NCI-H524 treated with DMSO at 0.1 percent for 48 hours (cell line): ENCODE measurements at regions not wholly inside any gene's neighbourhood (a gene's known extent, or its start where the extent isn't known, plus 50 kb on each side); places are given as distances from the start of the nearest gene placed in this dataset.

Experiments
- DNase-seq: peaks from one replicate; lab custom pipeline; 2025; lab: John Stamatoyannopoulos, UW

- DNase-seq = no peak
These were observed 50.4 kb downstream of the RUSC2 start for GRCh38 chr9:35540315-35540714.

GRCh38 chr9:35546853-35547252 lies 56.9 kb downstream of the RUSC2 start:
- DNase-seq = no peak

- no peak for DNase-seq
These were observed 57.1 kb upstream of the TESK1 start for GRCh38 chr9:35547889-35548418.

DNA sequence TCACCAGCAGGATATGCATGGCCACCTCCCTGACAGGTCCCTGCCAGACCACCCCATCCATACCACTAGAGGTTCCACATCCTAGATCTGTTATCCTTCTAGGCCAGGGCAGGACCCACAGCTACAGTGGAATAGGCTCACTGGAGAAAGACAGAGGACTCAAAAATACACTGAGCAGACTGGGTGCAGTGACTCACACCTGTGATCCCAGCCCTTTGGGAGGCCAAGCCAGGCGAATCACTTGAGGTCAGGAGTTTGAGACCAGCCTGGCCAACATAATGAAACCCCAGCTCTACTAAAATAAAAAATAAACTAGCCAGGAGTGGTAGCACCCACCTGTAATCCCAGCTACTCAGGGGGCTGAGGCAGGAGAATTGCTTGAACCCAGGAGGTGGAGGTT lies 56.5 kb upstream of the TESK1 start:
- DNase-seq = no peak

GRCh38 chr9:35549441-35549840 lies 55.6 kb upstream of the TESK1 start:
- DNase-seq = no peak

- no peak for DNase-seq
These were observed 52.7 kb upstream of the TESK1 start for GRCh38 chr9:35552376-35552775.

- no peak for DNase-seq
These were observed 52.2 kb upstream of the TESK1 start for GRCh38 chr9:35552837-35553236.

- DNase-seq = peak; percentile 34
These were observed 51.2 kb upstream of the TESK1 start for GRCh38 chr9:35553670-35554543.

GRCh38 chr9:35555246-35555701 lies 49.8 kb upstream of the TESK1 start:
- DNase-seq = no peak
